ENCODE measurements at regions not wholly inside any gene's neighbourhood (a gene's known extent, or its start where the extent isn't known, plus 50 kb on each side); places are given as distances from the start of the nearest gene placed in this dataset.
"Not testable (repeated sequence)": the region's sequence is repeated elsewhere in the genome, so short reads cannot be mapped to it uniquely, and the experiment has no call there.

DNA sequence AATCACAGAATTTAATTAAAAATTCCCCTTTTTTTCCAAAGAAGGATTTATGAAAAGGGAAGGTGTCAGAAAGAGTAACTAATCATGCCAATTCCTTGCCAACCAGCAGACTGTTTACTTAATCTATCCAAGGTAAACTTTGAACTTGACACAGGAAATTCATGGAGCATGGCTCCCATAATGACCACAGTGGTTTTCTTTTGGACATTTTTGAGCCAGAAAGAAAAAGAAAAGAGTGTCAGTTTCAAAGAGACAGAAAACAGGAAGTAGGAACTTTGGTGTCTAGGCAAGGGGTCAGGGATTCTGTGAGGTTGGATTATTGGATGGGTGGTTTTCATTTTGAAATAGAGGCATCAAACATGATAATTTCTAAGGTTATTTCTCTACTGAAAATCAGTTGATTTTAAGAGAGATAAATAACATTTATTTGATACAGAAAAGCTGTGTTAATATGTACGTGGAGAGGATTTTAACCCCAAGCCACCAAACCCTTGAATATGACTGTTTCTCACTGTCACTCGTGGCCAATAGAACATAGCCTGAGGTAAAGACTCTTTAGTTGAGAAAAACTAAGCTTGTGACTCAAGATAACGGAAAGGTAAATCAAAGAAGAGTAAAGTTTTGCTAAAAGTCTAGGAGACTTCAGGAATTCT is 196.1 kb downstream of the TTC6 start:
- DNase-seq, result no peak

DNA sequence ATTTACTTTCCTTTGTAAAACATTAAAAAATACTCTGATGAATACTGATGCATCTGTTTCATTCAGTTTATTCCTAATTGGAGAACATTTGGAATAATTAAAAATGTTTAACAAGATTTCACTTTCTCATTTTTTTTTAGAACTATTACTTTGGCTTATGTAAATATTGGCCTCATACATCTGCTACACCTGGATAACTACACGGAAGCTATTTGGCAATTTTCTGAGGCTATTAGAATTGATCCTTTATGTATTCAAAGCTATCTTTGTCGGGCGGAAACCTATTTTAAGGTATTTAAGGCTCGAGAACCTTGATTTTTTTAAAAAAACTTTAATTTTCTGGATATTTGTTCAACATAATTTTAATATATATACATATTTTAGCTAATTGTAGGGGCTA is 196.7 kb downstream of the TTC6 start:
- no peak for DNase-seq

DNA sequence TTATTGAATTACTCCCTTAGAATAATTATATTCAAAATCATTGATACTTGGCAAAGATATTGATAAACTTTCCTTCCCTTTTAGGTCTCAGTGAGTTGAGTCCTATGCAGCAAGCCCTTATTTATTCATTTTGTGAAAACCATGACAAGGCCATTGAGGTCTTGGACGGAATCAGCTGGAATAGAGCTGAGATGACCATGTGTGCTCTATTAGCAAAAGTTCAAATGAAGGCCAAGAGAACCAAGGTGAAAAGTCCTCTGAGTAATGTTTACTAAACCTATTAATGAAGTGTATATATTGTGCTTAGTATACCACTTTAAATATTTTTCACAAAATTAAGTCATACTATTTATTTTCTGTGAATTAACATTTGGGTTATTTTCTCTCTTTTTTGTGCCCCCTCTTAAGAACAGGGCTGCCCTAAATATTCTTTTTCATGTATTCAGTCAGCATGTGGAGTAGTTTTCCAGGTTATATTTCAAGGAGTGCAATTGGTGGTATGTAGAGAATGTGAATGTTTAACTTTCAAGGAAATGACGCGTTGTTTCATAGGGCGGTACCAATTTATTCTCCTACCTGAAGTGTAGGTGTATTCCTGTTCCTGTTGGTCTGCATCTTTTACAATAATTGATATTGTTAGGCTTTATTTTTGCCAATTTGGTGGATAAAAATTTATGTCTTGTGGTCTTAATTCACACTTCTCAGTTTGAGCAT is 201.4 kb downstream of the TTC6 start:
- DNase-seq, result no peak

GRCh38 chr14:37797675-37798074 is 202.2 kb downstream of the TTC6 start:
- no peak for DNase-seq

- no peak for DNase-seq
Measured at GRCh38 chr14:37807722-37808121, 212.3 kb downstream of the TTC6 start.

- DNase-seq, result no peak
Measured at GRCh38 chr14:37810094-37810801, 214.8 kb downstream of the TTC6 start.

DNA sequence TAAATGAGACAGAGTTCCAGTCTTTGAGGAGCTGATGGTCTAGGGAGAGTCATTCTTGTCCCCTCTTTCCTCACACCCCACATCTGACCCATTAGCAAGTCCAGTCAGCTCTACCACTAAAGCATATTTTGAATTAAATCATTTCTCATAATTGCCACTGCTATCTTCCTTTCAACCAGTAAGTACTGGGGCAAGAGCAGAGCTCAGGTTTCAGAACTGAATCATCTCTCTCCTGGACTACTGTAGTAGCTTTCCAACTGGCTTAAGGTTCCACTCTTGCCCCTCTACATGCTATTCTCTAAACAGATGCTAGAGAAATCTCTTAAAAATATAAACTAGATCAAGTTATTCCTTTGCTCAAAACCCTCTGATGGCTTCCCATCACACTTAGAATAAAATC is 218.3 kb downstream of the TTC6 start:
- no peak for DNase-seq

DNA sequence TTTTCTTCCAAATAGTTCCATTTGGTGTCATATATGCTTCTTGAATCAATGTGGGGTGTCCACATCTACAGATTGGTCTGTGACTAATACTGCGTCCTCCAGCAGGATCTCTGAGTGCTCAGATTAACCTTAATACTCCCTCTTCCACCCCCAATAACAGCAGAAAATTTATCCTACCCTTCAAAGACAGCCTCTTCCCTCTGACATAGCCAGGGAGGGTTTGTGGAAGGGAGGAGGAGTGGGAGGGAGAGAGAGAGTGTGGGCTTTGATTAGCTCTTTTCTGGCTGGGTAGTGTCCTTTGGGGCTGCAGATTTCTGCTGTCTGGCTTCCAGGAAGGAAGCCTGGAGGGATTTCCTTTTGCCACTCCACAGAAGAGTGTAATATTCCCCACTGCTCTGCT is 220.7 kb downstream of the TTC6 start:
- DNase-seq, result no peak

GRCh38 chr14:37816743-37817295 is 221.4 kb downstream of the TTC6 start:
- DNase-seq, result no peak

DNA sequence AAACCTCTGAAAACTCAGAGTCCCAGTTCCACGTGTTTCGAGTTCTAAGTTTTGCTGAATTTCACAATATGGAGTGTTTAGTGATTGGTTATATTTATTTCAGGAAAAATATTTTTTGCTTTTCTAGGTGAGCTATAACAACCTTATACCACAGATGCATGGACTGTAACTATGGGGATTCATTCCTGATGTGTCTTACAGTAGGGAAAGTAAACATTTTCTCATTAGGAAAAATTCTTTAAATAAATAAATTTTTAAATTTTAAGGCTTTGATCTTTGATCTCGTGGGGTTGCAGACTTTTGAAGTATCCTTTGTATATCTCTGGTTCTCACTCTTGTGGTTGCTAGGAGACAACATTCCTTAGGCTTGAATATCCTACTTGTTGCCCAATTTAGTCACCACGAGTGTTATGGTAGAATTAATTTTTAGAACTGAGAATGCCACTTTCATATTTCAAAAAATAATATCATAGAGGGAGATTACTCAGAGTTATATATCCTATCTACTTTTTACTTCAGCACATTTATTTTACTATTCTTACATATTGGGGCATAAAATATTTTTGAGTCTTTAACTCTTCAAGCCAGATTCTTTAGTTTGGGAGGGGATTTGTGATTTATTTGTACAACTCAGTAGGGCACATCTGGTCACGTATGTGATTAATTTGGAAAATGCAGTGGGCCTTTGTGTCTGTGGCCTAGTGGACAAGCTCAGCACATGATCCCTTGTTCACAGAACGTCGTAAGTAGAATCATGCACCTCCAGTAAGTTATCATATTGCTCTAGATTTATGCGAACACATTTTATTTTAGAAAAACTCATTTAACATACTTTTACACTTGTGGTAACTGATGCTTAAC is 224.0 kb downstream of the TTC6 start:
- no peak for DNase-seq

GRCh38 chr14:37820810-37821209 is 225.4 kb downstream of the TTC6 start:
- not testable (repeated sequence) for DNase-seq

- DNase-seq, result no peak
Measured at GRCh38 chr14:37824939-37825712, 229.7 kb downstream of the TTC6 start.

DNA sequence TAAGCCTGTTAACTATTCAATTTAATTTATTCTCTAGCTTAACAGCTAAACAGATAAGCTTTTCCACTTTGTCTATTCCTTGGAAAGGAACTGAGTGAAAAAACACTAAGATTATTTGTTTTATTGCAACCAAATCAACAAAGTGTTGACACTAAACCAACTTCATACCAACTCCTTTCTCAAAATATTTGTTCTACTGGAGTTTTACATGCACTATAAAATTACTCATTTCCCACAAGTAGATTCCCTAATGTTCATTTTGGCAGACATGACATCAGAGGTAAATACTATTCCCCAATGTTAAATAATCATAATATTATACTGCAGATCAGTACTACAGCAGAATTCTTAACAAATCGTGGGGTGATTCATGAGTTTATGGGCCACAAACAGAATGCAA is 231.4 kb downstream of the TTC6 start:
- DNase-seq, result no peak

DNA sequence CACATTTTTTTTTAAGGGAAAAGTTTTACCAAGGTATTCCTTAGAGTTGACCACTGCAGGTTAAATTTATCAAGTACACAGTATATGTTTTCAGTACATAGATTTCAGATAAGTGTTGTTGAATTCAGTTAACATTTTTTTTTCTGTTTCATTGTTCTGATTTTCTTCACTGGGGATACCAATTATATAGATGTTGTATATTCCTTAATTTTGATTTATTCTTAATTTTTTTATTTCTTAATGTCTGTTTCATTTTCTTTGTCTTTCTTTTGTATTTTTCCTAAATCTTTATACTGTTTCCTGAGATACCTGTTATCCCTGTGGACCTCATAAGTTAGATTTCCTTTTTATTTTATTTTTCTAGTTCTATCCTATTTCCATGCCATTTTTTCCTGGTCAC is 234.8 kb downstream of the TTC6 start:
- no peak for DNase-seq

DNA sequence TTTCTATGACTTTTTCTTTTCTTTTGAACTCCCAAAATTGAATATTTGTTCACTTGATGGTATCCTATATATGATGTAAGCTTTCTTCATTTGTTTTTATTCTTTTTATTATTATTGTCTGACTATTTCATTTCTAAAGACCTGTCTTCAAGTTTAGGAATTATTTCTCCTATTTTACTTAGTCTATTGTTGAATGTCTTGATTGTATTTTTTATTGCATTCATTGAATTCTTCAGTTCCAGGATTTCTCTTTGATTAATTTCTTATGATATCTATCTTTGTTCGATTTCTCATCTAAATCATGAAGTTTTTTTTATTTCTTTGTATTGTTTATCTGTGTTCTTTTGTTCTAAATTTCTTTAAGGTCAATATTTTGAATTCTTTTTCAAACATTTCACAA is 238.8 kb downstream of the TTC6 start:
- DNase-seq, result no peak

GRCh38 chr14:37838778-37839177 is 243.3 kb downstream of the TTC6 start:
- DNase-seq, result not testable (repeated sequence)

DNA sequence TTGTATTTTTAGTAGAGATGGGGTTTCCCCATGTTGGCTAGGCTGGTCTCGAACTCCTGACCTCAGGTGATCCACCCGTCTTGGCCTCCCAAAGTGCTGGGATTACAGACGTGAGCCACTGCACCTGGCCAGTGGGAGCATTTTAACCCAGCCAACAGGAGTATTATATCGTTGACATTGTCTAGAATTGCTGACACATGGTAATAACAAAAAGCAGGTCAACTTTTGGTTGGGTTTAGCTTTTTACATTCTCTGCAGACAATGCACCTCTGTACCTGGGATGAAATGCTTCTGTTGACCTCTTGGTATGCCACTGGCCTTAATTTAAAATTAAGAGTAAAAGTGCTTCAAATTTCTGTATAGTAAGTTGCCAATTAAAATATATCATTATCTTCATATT is 245.6 kb downstream of the TTC6 start:
- DNase-seq, result not testable (repeated sequence)

GRCh38 chr14:37842106-37842505 is 246.7 kb downstream of the TTC6 start:
- no peak for DNase-seq

- no peak for DNase-seq
Measured at GRCh38 chr14:37843954-37844607, 248.7 kb downstream of the TTC6 start.

- DNase-seq, result no peak
Measured at GRCh38 chr14:37844614-37845013, 249.2 kb downstream of the TTC6 start.

DNA sequence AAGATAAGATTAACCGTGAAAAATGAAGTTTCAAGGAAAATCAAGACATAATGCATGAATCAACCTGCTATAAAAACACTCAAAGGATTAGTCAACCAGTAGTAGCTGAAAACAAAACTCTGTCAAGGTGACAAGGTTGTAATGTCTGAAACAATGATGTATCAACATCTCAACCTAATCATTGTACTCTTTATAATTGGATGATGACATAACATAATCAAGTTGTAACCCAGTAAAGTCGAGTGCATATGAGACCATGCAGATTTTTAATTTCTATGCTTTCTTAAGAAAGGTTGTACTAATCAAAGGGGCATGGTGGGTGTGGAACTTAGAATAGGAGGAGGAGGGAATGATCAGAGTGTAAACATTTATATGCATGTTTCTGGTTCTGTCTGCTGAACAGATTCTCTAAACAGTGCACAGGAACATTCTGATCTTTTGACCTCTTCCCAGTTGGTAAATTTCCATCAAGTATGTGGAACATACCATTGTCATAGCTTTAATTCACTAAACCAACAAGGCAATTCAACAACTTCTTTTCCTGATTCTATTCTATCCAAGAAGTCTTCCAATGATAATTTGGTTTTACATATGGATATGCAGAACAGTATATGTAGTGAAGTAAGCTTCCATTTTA is 253.7 kb downstream of the TTC6 start:
- DNase-seq, result no peak

Measured in NCI-H748 treated with DMSO at 0.1 percent for 48 hours (cell line).